Liver (tissue), 8 donors: ENCODE measurements at regions not wholly inside any gene's neighbourhood (a gene's known extent, or its start where the extent isn't known, plus 50 kb on each side); places are given as distances from the start of the nearest gene placed in this dataset.

Source experiments
- DNase-seq: peaks from one replicate; pipeline ENCODE4 v3.0.0-alpha.2; 2017; ENCODE audit warnings: low spot score
- H3K27ac ChIP-seq, 2 donors: one replicate each; pipeline ENCODE4 v1.7.0; 2013; ENCODE audit warnings: inconsistent platforms in 2 of 2, low read length in 2 of 2, control low read depth in 1 of 2, low read depth in 1 of 2, mild to moderate bottlenecking in 1 of 2
- H3K27me3 ChIP-seq, 4 donors: one replicate each; pipeline versions ENCODE4 v1.6.1 to v1.7.0; 2013; ENCODE audit warnings: low read length in 3 of 4, inconsistent platforms in 1 of 4, mild to moderate bottlenecking in 1 of 4, moderate library complexity in 1 of 4; ENCODE audit not compliant: control insufficient read depth in 4 of 4, insufficient read depth in 4 of 4
- H3K36me3 ChIP-seq, 4 donors: one replicate each; pipeline versions ENCODE4 v1.6.1 to v1.7.0; 2013; ENCODE audit warnings: low read length in 3 of 4, mild to moderate bottlenecking in 3 of 4, low read depth in 1 of 4, moderate library complexity in 1 of 4; ENCODE audit not compliant: control insufficient read depth in 4 of 4, insufficient read depth in 3 of 4
- H3K4me1 ChIP-seq, 4 donors: one replicate each; pipeline versions ENCODE4 v1.6.1 to v1.7.0; 2013; ENCODE audit warnings: low read length in 3 of 4, mild to moderate bottlenecking in 3 of 4, moderate library complexity in 1 of 4; ENCODE audit not compliant: control insufficient read depth in 4 of 4, insufficient read depth in 4 of 4
- H3K4me3 ChIP-seq, 3 donors: one replicate each; pipeline versions ENCODE4 v1.6.1 to v1.7.0; 2013; ENCODE audit warnings: low read length in 3 of 3, control low read depth in 1 of 3, low read depth in 1 of 3, mild to moderate bottlenecking in 1 of 3
- H3K9ac ChIP-seq, 2 donors: one replicate each; pipeline ENCODE4 v1.7.0; 2013; ENCODE audit warnings: low read length in 2 of 2, mild to moderate bottlenecking in 2 of 2, moderate library complexity in 2 of 2, control low read depth in 1 of 2, low read depth in 1 of 2
- H3K9me3 ChIP-seq, 4 donors: one replicate each; pipeline versions ENCODE4 v1.6.1 to v1.7.0; 2013; ENCODE audit warnings: low read length in 3 of 4; ENCODE audit not compliant: control insufficient read depth in 4 of 4
- ATF3 ChIP-seq: IDR thresholded peaks from 2 replicates; pipeline ENCODE4 v1.6.1; 2016; ENCODE audit warnings: antibody characterized with exemption
- CTCF ChIP-seq: fragments of 150-350 bp; IDR thresholded peaks from 2 replicates; pipeline ENCODE4 v1.5.1; 2017; ENCODE audit warnings: improper control_type of control experiment, low read depth, low read length; ENCODE audit not compliant: missing input control
- EGR1 ChIP-seq, 2 donors: IDR thresholded peaks; 2 replicates each; pipeline ENCODE4 v1.6.1; 2016 to 2018; ENCODE audit warnings: antibody characterized with exemption in 2 of 2, low read depth in 2 of 2
- FOXA1 ChIP-seq: IDR thresholded peaks from 2 replicates; pipeline ENCODE4 v1.6.1; 2016; ENCODE audit warnings: antibody characterized with exemption
- FOXA2 ChIP-seq: IDR thresholded peaks from 2 replicates; pipeline ENCODE4 v1.6.1; 2016; ENCODE audit warnings: antibody characterized with exemption
- GABPA ChIP-seq, 2 donors: IDR thresholded peaks in 1 of 2; conservative IDR thresholded peaks in 1 of 2; 2 replicates each; pipeline ENCODE4 v1.6.1; 2016; ENCODE audit warnings: antibody characterized with exemption in 2 of 2, mild to moderate bottlenecking in 1 of 2, moderate library complexity in 1 of 2
- HNF4A ChIP-seq, 2 donors: conservative IDR thresholded peaks; 2 replicates each; pipeline ENCODE4 v1.6.1; 2016; ENCODE audit warnings: antibody characterized with exemption in 2 of 2, mild to moderate bottlenecking in 2 of 2
- HNF4G ChIP-seq: IDR thresholded peaks from 2 replicates; pipeline ENCODE4 v1.6.1; 2016; ENCODE audit warnings: antibody characterized with exemption
- JUND ChIP-seq, 2 donors: IDR thresholded peaks; 2 replicates each; pipeline ENCODE4 v1.6.1; 2016; ENCODE audit warnings: antibody characterized with exemption in 2 of 2
- MAX ChIP-seq: IDR thresholded peaks from 2 replicates; pipeline ENCODE4 v1.6.1; 2016; ENCODE audit warnings: antibody characterized with exemption
- NR2F2 ChIP-seq: IDR thresholded peaks from 2 replicates; pipeline ENCODE4 v1.6.1; 2016; ENCODE audit warnings: antibody characterized with exemption
- RAD21 ChIP-seq, 2 donors: IDR thresholded peaks; 2 replicates each; pipeline ENCODE4 v1.6.1; 2016; ENCODE audit warnings: antibody characterized with exemption in 2 of 2, mild to moderate bottlenecking in 2 of 2
- REST ChIP-seq: IDR thresholded peaks from 2 replicates; pipeline ENCODE4 v1.6.1; 2016; ENCODE audit warnings: antibody characterized with exemption, mild to moderate bottlenecking
- RXRA ChIP-seq, 2 donors: IDR thresholded peaks; 2 replicates each; pipeline ENCODE4 v1.6.1; 2017 to 2018; ENCODE audit warnings: antibody characterized with exemption in 2 of 2, mild to moderate bottlenecking in 1 of 2
- SP1 ChIP-seq: IDR thresholded peaks from 2 replicates; pipeline ENCODE4 v1.6.1; 2018; ENCODE audit warnings: antibody characterized with exemption, mild to moderate bottlenecking
- TAF1 ChIP-seq: conservative IDR thresholded peaks from 2 replicates; pipeline ENCODE4 v1.6.1; 2016; ENCODE audit warnings: antibody characterized with exemption, mild to moderate bottlenecking
- YY1 ChIP-seq: IDR thresholded peaks from 2 replicates; pipeline ENCODE4 v1.6.1; 2016; ENCODE audit warnings: antibody characterized with exemption, mild to moderate bottlenecking
- ZBTB33 ChIP-seq: IDR thresholded peaks from 2 replicates; pipeline ENCODE4 v1.6.1; 2016; ENCODE audit warnings: antibody characterized with exemption
- WGBS: extraction: QIAGEN DNeasy Blood & Tissue Kit; methylation state at CpG from one replicate; pipeline ENCODE4 v1.1.7; 2013; 5-methylcytosine and 5-hydroxymethylcytosine counted together
- donor health status: healthy.
- donor health status: healthy.
- donor health status: healthy.
- donor health status: healthy.
- donor health status: healthy.

GRCh38 chr10:77726732-77727131 is 89.1 kb upstream of the KCNMA1 start:
- H3K4me3 ChIP-seq: no peak overlapping the region
- DNase-seq: no peak
- TF ChIP-seq FOXA2 (no peak), NR2F2 (no peak), JUND (IDR thresholded peaks at IDR 0.05) (no peak), EGR1 (IDR thresholded peaks at IDR 0.05; ENCODE audit: low read depth in 2 of 2) (no peak), SP1 (no peak), MAX (no peak), ZBTB33 (no peak), GABPA (IDR thresholded peaks at IDR 0.05 in 1 of 2, conservative IDR thresholded peaks at IDR 0.05 in 1 of 2) (no peak), ATF3 (no peak), REST (no peak), RAD21 (IDR thresholded peaks at IDR 0.05) (no peak), TAF1 (no peak), HNF4G (no peak), HNF4A (conservative IDR thresholded peaks at IDR 0.05) (no peak), RXRA (IDR thresholded peaks at IDR 0.05) (no peak)
- no peak overlapping the region for H3K9ac ChIP-seq
- no peaks in the 10 kb centered on the region for H3K4me1 ChIP-seq
- H3K36me3 ChIP-seq: no peaks in the 10 kb centered on the region
- no peaks in the 10 kb centered on the region for H3K9me3 ChIP-seq
- 83% methylated on average over 3 of the region's 3 CpGs for WGBS
- no peak overlapping the region for H3K27ac ChIP-seq
- no peaks in the 10 kb centered on the region for H3K27me3 ChIP-seq

GRCh38 chr10:77726301-77726700 is 88.7 kb upstream of the KCNMA1 start:
- Histone ChIP-seq H3K27me3 (no peaks in the 10 kb centered on the region), H3K4me1 (no peaks in the 10 kb centered on the region), H3K4me3 (no peak overlapping the region), H3K27ac (no peak overlapping the region), H3K36me3 (no peaks in the 10 kb centered on the region), H3K9ac (no peak overlapping the region), H3K9me3 (no peaks in the 10 kb centered on the region)
- WGBS: 98% methylated on average over 1 of the region's 1 CpG
- no peak for DNase-seq
- no peak for TF ChIP-seq FOXA1
- TF ChIP-seq ZBTB33: no peak
- no peak for TF ChIP-seq TAF1
- no peak for TF ChIP-seq FOXA2
- no peak for TF ChIP-seq RXRA (IDR thresholded peaks at IDR 0.05)
- no peak for TF ChIP-seq HNF4G
- no peak for TF ChIP-seq CTCF
- no peak for TF ChIP-seq ATF3
- no peak for TF ChIP-seq REST
- no peak for TF ChIP-seq YY1
- TF ChIP-seq MAX: no peak
- TF ChIP-seq GABPA (IDR thresholded peaks at IDR 0.05 in 1 of 2, conservative IDR thresholded peaks at IDR 0.05 in 1 of 2): no peak
- TF ChIP-seq EGR1 (IDR thresholded peaks at IDR 0.05; ENCODE audit: low read depth in 2 of 2): no peak
- TF ChIP-seq SP1: no peak
